NT2/D1 (cell line): ENCODE measurements at regions not wholly inside any gene's neighbourhood (a gene's known extent, or its start where the extent isn't known, plus 50 kb on each side); places are given as distances from the start of the nearest gene placed in this dataset.

Source experiments
- DNase-seq: peaks from one replicate; pipeline ENCODE4 v3.0.0-alpha.2; 2011; ENCODE audit warnings: low read depth, low spot score
- H3K27me3 ChIP-seq: 2 replicates; pipeline ENCODE4 v1.6.0; 2011; ENCODE audit warnings: mild to moderate bottlenecking; ENCODE audit not compliant: insufficient read length, insufficient read depth
- H3K36me3 ChIP-seq: 2 replicates; pipeline ENCODE4 v1.6.1; 2011; ENCODE audit warnings: mild to moderate bottlenecking, low read length, mixed read lengths; ENCODE audit not compliant: insufficient read depth, insufficient read length
- H3K4me1 ChIP-seq: 2 replicates; pipeline ENCODE4 v1.5.1; 2011; ENCODE audit not compliant: insufficient read depth, insufficient read length
- H3K4me3 ChIP-seq: 2 replicates; pipeline ENCODE4 v1.5.1; 2011; ENCODE audit warnings: low read depth; ENCODE audit not compliant: insufficient read length
- H3K9ac ChIP-seq: 2 replicates; pipeline ENCODE4 v1.6.0; 2011; ENCODE audit warnings: low read depth; ENCODE audit not compliant: insufficient read length
- H3K9me3 ChIP-seq: 2 replicates; pipeline ENCODE4 v1.5.1; 2011; ENCODE audit warnings: mild to moderate bottlenecking, low read length; ENCODE audit not compliant: insufficient read depth
- SUZ12 ChIP-seq: IDR thresholded peaks from 2 replicates; pipeline ENCODE4 v1.6.1; 2011; ENCODE audit not compliant: insufficient read length, insufficient read depth; ENCODE audit errors: extremely low read depth
- YY1 ChIP-seq: IDR thresholded peaks from 2 replicates; pipeline ENCODE4 v1.6.1; 2011; ENCODE audit not compliant: insufficient read length, insufficient read depth
- ZNF274 ChIP-seq: IDR thresholded peaks from 2 replicates; pipeline ENCODE4 v1.6.1; 2011; ENCODE audit warnings: mild to moderate bottlenecking, low read depth, low read length

DNA sequence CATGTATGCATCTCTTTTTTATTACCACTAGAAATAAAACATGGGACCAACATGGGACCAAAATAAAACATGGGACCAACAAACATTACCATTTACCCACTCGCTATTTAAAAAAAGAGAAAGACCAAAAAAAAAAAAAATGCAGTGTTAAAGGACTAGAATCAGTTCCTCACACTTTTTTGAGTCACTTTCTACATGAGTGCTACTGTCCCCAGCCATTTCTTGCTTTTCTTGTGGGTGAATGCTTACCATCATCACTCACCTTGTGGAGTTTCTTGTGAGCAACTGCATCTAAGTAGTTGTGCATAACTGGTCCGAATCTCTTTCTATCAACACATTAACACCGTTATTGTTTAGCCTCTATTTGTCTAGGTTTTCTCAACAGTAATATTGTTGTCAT lies 493.6 kb upstream of the RIOK2 start:
- Histone ChIP-seq H3K4me3 (no peak overlapping the region), H3K9ac (no peak overlapping the region), H3K36me3 (no peaks in the 10 kb centered on the region), H3K9me3 (no peaks in the 10 kb centered on the region), H3K27me3 (no peaks in the 10 kb centered on the region), H3K4me1 (no peaks in the 10 kb centered on the region)
- TF ChIP-seq YY1 (no peak), SUZ12 (no peak), ZNF274 (no peak)
- DNase-seq: no peak

DNA sequence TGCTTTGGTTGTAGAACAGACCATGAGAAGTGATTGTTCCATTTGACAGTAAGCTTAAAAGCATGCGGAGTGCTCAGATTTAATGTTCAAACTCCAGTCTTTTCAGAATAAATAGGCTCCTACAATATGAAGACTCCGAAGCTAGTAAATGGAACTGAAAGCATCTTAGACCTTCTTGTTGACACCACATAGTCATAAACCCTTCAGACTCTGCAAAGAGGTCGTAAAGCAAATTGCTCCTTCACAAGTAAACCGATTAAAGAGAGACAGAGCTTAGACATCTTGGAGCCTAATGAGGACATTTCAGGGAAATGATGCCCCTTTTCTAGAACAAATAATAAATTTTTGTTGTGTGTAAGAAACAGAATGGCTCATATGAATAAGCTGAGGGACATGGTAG lies 511.0 kb upstream of the RIOK2 start:
- H3K9ac ChIP-seq: no peak overlapping the region
- no peaks in the 10 kb centered on the region for H3K9me3 ChIP-seq
- no peaks in the 10 kb centered on the region for H3K36me3 ChIP-seq
- no peak for DNase-seq
- TF ChIP-seq YY1: no peak
- no peak for TF ChIP-seq ZNF274
- TF ChIP-seq SUZ12: no peak
- H3K27me3 ChIP-seq: no peaks in the 10 kb centered on the region
- no peak overlapping the region for H3K4me3 ChIP-seq
- no peaks in the 10 kb centered on the region for H3K4me1 ChIP-seq

DNA sequence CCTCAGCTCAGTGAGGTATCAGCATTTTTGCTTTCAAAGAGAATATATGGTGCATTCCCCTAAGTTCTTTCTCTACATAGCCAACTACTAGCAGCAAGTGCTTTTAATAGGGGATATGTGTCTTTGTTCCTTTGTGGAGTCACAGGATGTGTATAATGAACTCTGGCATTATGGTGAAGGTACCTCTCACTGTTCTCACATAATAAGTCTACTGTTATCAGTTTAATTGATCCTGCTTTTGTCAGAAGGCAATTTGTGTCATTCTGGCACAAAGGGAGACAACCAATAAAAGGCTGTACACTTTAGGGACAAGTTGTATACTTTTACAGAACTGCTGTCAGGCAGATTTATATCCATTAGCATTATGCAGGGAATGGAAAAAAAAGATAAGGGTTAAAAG lies 531.4 kb upstream of the RIOK2 start:
- H3K4me3 ChIP-seq: no peak overlapping the region
- no peaks in the 10 kb centered on the region for H3K36me3 ChIP-seq
- H3K9me3 ChIP-seq: no peaks in the 10 kb centered on the region
- no peaks in the 10 kb centered on the region for H3K27me3 ChIP-seq
- H3K4me1 ChIP-seq: no peaks in the 10 kb centered on the region
- H3K9ac ChIP-seq: no peak overlapping the region
- DNase-seq: no peak
- TF ChIP-seq SUZ12: no peak
- no peak for TF ChIP-seq ZNF274
- no peak for TF ChIP-seq YY1

DNA sequence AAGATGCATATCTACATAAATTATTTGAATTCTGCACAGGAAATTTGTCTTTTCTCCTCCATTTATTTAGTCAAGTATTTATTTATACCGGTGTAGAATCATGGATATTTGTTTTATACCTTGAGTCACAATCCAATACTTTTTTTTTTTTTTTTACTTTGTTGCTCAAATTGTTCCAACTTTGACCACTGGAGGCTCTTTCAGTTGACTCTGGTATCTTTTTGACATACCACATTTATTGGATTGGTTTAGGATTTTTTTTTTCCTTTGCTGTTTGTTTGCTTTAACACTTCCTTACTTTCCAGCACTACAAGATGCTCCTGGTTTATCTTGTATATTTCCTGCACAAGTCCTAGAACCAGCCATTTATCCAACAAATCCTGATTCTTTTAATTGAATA lies 543.1 kb upstream of the RIOK2 start:
- no peak overlapping the region for H3K4me3 ChIP-seq
- H3K27me3 ChIP-seq: no peaks in the 10 kb centered on the region
- no peaks in the 10 kb centered on the region for H3K36me3 ChIP-seq
- peaks cover 8% of the 10 kb centered on the region; the same call in 1 of the 2 replicates for H3K9me3 ChIP-seq
- H3K9ac ChIP-seq: no peak overlapping the region
- DNase-seq: no peak
- TF ChIP-seq YY1: no peak
- TF ChIP-seq ZNF274: no peak
- TF ChIP-seq SUZ12: no peak
- H3K4me1 ChIP-seq: no peaks in the 10 kb centered on the region

DNA sequence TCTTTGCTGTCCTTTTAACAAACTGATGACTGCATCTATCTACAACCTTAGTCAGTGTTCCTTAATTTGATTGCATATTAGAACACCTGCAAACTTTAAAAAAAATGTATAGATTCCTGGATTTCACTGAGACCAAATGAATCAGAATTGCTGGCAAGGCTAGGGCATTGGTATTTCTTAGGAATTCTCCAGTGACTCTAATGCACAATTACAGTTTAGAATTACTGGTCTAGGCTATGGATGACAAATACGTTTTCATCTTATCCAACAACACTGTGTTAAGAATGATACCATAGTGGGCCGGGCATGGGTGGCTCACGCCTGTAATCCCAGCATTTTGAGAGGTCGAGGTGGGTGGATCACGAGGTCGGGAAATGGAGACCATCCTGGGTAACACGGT lies 545.9 kb upstream of the RIOK2 start:
- no peaks in the 10 kb centered on the region for H3K27me3 ChIP-seq
- no peak for DNase-seq
- H3K9ac ChIP-seq: no peak overlapping the region
- H3K4me1 ChIP-seq: no peaks in the 10 kb centered on the region
- no peaks in the 10 kb centered on the region for H3K36me3 ChIP-seq
- 0 out of 2 replicates have a peak, but pooled peaks cover under 1% of the 10 kb centered on the region for H3K9me3 ChIP-seq
- H3K4me3 ChIP-seq: no peak overlapping the region
- TF ChIP-seq SUZ12: no peak
- no peak for TF ChIP-seq ZNF274
- TF ChIP-seq YY1: no peak

DNA sequence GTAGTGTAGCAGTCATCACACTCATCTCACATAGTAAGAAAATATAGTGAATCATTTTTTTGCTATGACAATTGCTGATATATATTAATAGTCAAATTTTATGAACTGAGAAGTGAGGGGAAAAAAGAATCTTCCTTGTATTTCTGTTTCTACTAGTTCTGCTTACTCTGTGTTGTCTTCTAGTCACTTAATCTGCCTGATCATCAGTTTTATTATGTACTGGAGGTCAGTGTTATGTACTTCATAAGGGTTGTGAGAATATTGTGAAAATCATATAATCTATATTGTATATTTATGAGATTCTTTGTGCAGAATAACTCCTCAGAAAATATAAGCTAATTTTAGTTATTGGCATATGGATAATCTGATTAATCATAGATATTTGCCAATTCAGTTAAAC lies 546.9 kb upstream of the RIOK2 start:
- Histone ChIP-seq H3K9me3 (no peaks in the 10 kb centered on the region), H3K4me1 (no peaks in the 10 kb centered on the region), H3K36me3 (no peaks in the 10 kb centered on the region), H3K27me3 (no peaks in the 10 kb centered on the region), H3K4me3 (no peak overlapping the region), H3K9ac (no peak overlapping the region)
- TF ChIP-seq SUZ12 (no peak), ZNF274 (no peak), YY1 (no peak)
- no peak for DNase-seq

DNA sequence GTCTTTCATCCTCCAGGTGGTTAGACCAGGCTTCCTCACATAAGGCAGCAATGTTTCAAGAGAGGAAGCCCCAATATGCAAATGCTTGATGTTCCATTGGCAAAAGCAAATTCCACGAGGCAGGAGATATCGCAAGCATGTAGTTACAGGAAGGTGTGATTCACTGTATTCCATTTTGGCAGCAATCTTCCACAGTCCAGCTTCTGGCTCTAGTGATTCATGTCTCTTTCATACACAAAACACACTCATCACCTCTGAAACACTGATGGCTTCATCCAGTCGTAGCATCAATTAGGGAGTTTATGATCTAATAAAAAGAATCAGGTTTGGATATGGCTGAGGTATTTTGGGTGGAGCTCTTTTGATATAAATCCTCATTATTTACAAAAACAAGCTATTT lies 552.2 kb upstream of the RIOK2 start:
- Histone ChIP-seq H3K9ac (no peak overlapping the region), H3K4me1 (no peaks in the 10 kb centered on the region), H3K36me3 (no peaks in the 10 kb centered on the region), H3K27me3 (no peaks in the 10 kb centered on the region), H3K9me3 (no peaks in the 10 kb centered on the region), H3K4me3 (no peak overlapping the region)
- DNase-seq: no peak
- TF ChIP-seq ZNF274: no peak
- no peak for TF ChIP-seq SUZ12
- TF ChIP-seq YY1: no peak

DNA sequence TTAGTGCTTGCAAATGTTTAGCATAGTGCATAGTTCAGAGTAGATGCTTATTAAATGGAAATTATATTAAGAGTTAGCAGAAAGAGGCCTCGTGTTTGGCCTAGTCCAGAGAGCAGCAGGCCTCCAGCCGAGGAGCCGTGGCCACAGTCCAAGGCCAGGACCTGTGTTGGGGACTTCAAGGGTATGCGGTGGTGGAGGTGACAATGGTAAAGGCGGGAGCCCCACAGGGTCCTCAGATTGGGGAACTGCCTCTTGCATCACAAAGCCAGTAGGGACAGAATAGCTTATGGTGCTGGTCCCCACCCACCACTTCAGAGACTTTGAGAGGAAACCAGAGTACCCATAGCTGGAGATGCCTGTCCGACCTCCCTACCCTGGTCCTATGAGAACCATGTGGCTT lies 554.6 kb upstream of the RIOK2 start:
- Histone ChIP-seq H3K9me3 (no peaks in the 10 kb centered on the region), H3K36me3 (no peaks in the 10 kb centered on the region), H3K27me3 (no peaks in the 10 kb centered on the region), H3K9ac (no peak overlapping the region), H3K4me1 (no peaks in the 10 kb centered on the region), H3K4me3 (no peak overlapping the region)
- TF ChIP-seq ZNF274 (no peak), SUZ12 (no peak), YY1 (no peak)
- no peak for DNase-seq
